Testis (tissue), 2 donors: ENCODE measurements at regions not wholly inside any gene's neighbourhood (a gene's known extent, or its start where the extent isn't known, plus 50 kb on each side); places are given as distances from the start of the nearest gene placed in this dataset.

Source experiments
- DNase-seq: peaks from one replicate; pipeline ENCODE4 v3.0.0-alpha.2; 2019
- H3K27ac ChIP-seq, 2 donors: fragments of 200-600 bp; sonication (generic); one replicate each; pipeline ENCODE4 v1.5.1; 2019
- H3K27me3 ChIP-seq: fragments of 200-600 bp; sonication (generic); one replicate; pipeline ENCODE4 v1.5.1; 2019
- H3K36me3 ChIP-seq: fragments of 200-600 bp; sonication (generic); one replicate; pipeline ENCODE4 v1.5.1; 2017; ENCODE audit warnings: low read depth; ENCODE audit errors: missing control alignments
- H3K4me1 ChIP-seq: fragments of 200-600 bp; sonication (generic); one replicate; pipeline ENCODE4 v1.5.1; 2019
- H3K4me3 ChIP-seq, 2 donors: fragments of 200-600 bp; sonication (generic); one replicate each; pipeline ENCODE4 v1.5.1; 2017 to 2019
- H3K9me3 ChIP-seq: fragments of 200-600 bp; sonication (generic); one replicate; pipeline ENCODE4 v1.5.1; 2017
- CTCF ChIP-seq, 3 experiments: fragments of 450-650 bp in 2 of 3; fragments of 200-600 bp in 1 of 3; sonication (generic) in 1 of 3; IDR thresholded peaks; one replicate each; pipeline ENCODE4 v1.5.1; 2016 to 2019; ENCODE audit warnings: antibody characterized with exemption in 3 of 3, mild to moderate bottlenecking in 2 of 3, moderate library complexity in 1 of 3
- POLR2A ChIP-seq: fragments of 450-650 bp; IDR thresholded peaks from one replicate; pipeline ENCODE4 v1.6.1; 2017; ENCODE audit warnings: antibody characterized with exemption, mild to moderate bottlenecking, moderate library complexity
- WGBS, 2 donors: methylation state at CpG; one replicate each; pipeline ENCODE4 v1.1.5; 2018; 5-methylcytosine and 5-hydroxymethylcytosine counted together
- intact Hi-C: fragments of 100-400 bp; cut with DNase I; formaldehyde crosslinking; loops from one replicate; pipeline ENCODE4 v1.15.1; 2023; ENCODE audit warnings: low total_unique reads

GRCh38 chr5:98504505-98504904 is 269.0 kb upstream of the RGMB start:
- TF ChIP-seq POLR2A = no peak
- no peak for TF ChIP-seq CTCF (IDR thresholded peaks at IDR 0.05)
- DNase-seq = no peak
- Histone ChIP-seq H3K4me3 (no peak overlapping the region), H3K9me3 (no peaks in the 10 kb centered on the region), H3K27ac (no peak overlapping the region), H3K4me1 (peaks cover 9% of the 10 kb centered on the region), H3K27me3 (no peaks in the 10 kb centered on the region), H3K36me3 (no peaks in the 10 kb centered on the region)
- 66 to 95% methylated on average over 2 of the region's 2 CpGs for WGBS, 2 donors
- intact Hi-C loops = no loop called here

GRCh38 chr5:98510143-98510985 is 263.1 kb upstream of the RGMB start:
- peak overlapping the region; percentile 53 to 68 for H3K27ac ChIP-seq

GRCh38 chr5:98513380-98513779 is 260.1 kb upstream of the RGMB start:
- Histone ChIP-seq H3K4me3 (no peak overlapping the region), H3K36me3 (no peaks in the 10 kb centered on the region), H3K27ac (no peak overlapping the region), H3K4me1 (peaks cover 27% of the 10 kb centered on the region), H3K27me3 (no peaks in the 10 kb centered on the region), H3K9me3 (no peaks in the 10 kb centered on the region)
- TF ChIP-seq CTCF (IDR thresholded peaks at IDR 0.05) (no peak), POLR2A (no peak)
- 61 to 64% methylated on average over 4 of the region's 4 CpGs for WGBS, 2 donors
- intact Hi-C loops = no loop called here
- DNase-seq = no peak

More at GRCh38 chr5:98510143-98510985, 263.1 kb upstream of the RGMB start:
- peak; percentile 80 for DNase-seq
- Histone ChIP-seq H3K27me3 (no peaks in the 10 kb centered on the region), H3K9me3 (no peaks in the 10 kb centered on the region), H3K36me3 (no peaks in the 10 kb centered on the region), H3K4me1 (peaks cover 27% of the 10 kb centered on the region), H3K4me3 (no peak overlapping the region)
- intact Hi-C loops = no loop called here
- WGBS, 2 donors = 35 to 54% methylated on average over 10 of the region's 10 CpGs
- TF ChIP-seq POLR2A (no peak), CTCF (IDR thresholded peaks at IDR 0.05) (no peak)

DNA sequence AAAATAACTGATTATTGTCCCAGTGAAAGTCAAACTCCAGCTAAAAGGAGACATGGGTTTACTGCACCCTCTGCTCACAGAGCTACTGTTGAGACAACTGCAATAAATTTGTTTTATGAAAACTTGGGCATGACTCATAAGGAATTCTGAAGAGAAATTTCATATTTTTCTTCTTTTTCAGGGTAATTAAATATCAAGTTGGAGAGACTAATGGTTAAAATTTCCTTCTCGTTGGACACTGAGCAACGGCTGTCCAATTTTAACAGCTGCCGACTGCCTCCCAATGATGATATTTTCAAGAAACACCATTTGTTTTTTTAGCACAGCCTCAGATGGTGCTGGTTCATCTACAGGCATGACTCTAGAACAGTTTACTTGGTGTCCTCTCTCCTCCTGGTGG is 259.2 kb upstream of the RGMB start:
- H3K36me3 ChIP-seq = no peaks in the 10 kb centered on the region
- no peaks in the 10 kb centered on the region for H3K9me3 ChIP-seq
- no peak overlapping the region for H3K4me3 ChIP-seq
- no peak for TF ChIP-seq CTCF (IDR thresholded peaks at IDR 0.05)
- no peak for TF ChIP-seq POLR2A
- DNase-seq = no peak
- intact Hi-C loops = no loop called here
- no peaks in the 10 kb centered on the region for H3K27me3 ChIP-seq
- 59 to 75% methylated on average over 3 of the region's 3 CpGs for WGBS, 2 donors
- peaks cover 21% of the 10 kb centered on the region for H3K4me1 ChIP-seq
- H3K27ac ChIP-seq = no peak overlapping the region

DNA sequence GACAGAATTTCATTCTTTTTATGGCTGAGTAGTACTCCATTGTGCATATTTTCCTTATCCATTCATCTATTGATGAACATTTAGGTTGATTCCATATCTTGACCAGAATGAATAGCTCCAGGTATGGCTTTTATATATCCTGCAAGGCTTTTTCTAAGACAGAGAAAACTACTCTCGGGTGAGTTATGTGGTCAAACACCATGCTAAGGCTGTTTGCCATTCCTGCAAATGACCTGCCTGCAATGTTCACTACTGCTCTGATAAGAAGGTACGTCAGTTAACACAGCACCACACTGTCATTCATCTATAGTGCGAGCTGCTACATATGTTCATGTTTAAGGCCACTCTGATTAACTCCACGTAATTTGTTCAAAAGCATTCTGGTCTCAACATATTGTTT is 256.8 kb upstream of the RGMB start:
- WGBS, 2 donors = 74 to 87% methylated on average over 4 of the region's 4 CpGs
- H3K27me3 ChIP-seq = no peaks in the 10 kb centered on the region
- H3K36me3 ChIP-seq = no peaks in the 10 kb centered on the region
- no peak overlapping the region for H3K4me3 ChIP-seq
- H3K27ac ChIP-seq = no peak overlapping the region
- H3K9me3 ChIP-seq = no peaks in the 10 kb centered on the region
- peaks cover 12% of the 10 kb centered on the region for H3K4me1 ChIP-seq
- no peak for DNase-seq
- TF ChIP-seq POLR2A = no peak
- TF ChIP-seq CTCF (IDR thresholded peaks at IDR 0.05) = no peak
- intact Hi-C loops = no loop called here
